GM18520 (cell line): ENCODE measurements at regions not wholly inside any gene's neighbourhood (a gene's known extent, or its start where the extent isn't known, plus 50 kb on each side); places are given as distances from the start of the nearest gene placed in this dataset.
A peak's percentile ranks its signal among the peaks of the same experiment; 100 is the strongest.
"Not testable (repeated sequence)": the region's sequence is repeated elsewhere in the genome, so short reads cannot be mapped to it uniquely, and the experiment has no call there.

Source experiments
- ATAC-seq: cut with Tn5 transposase; IDR thresholded peaks from one replicate; pipeline ENCODE4 v1.9.1; 2021; ENCODE audit not compliant: unreplicated experiment

GRCh38 chr2:136331226-136331625 is 213.3 kb upstream of the CXCR4 start:
- no peak for ATAC-seq

- no peak for ATAC-seq
Measured at GRCh38 chr2:136328207-136328795, 210.4 kb upstream of the CXCR4 start.

GRCh38 chr2:136327162-136327852 is 209.4 kb upstream of the CXCR4 start:
- peak; percentile 76 for ATAC-seq

- ATAC-seq = peak; percentile 25
Measured at GRCh38 chr2:136325844-136326331, 207.9 kb upstream of the CXCR4 start.

GRCh38 chr2:136324966-136325365 is 207.0 kb upstream of the CXCR4 start:
- no peak for ATAC-seq

- no peak for ATAC-seq
Measured at GRCh38 chr2:136323935-136324334, 206.0 kb upstream of the CXCR4 start.

- ATAC-seq = no peak
Measured at GRCh38 chr2:136323195-136323594, 205.2 kb upstream of the CXCR4 start.

- ATAC-seq = no peak
Measured at GRCh38 chr2:136322428-136322827, 204.5 kb upstream of the CXCR4 start.

- ATAC-seq = no peak
Measured at GRCh38 chr2:136319651-136320050, 201.7 kb upstream of the CXCR4 start.

- ATAC-seq = no peak
Measured at GRCh38 chr2:136319237-136319636, 201.3 kb upstream of the CXCR4 start.

GRCh38 chr2:136314240-136314639 is 196.3 kb upstream of the CXCR4 start:
- no peak for ATAC-seq

- ATAC-seq = not testable (repeated sequence)
Measured at GRCh38 chr2:136312568-136312967, 194.6 kb upstream of the CXCR4 start.

GRCh38 chr2:136310797-136311603 is 193.1 kb upstream of the CXCR4 start:
- ATAC-seq = no peak

- ATAC-seq = no peak
Measured at GRCh38 chr2:136310005-136310495, 192.1 kb upstream of the CXCR4 start.

- no peak for ATAC-seq
Measured at GRCh38 chr2:136308611-136309010, 190.7 kb upstream of the CXCR4 start.

- ATAC-seq = no peak
Measured at GRCh38 chr2:136306836-136307235, 188.9 kb upstream of the CXCR4 start.

- peak; percentile 97 for ATAC-seq
Measured at GRCh38 chr2:136305517-136306192, 187.7 kb upstream of the CXCR4 start.

- no peak for ATAC-seq
Measured at GRCh38 chr2:136301006-136301405, 183.1 kb upstream of the CXCR4 start.

- no peak for ATAC-seq
Measured at GRCh38 chr2:136298631-136299030, 180.7 kb upstream of the CXCR4 start.

GRCh38 chr2:136297994-136298393 is 180.0 kb upstream of the CXCR4 start:
- ATAC-seq = no peak

GRCh38 chr2:136297312-136297711 is 179.4 kb upstream of the CXCR4 start:
- ATAC-seq = no peak
